Thyroid gland (tissue), 4 donors: ENCODE measurements at regions not wholly inside any gene's neighbourhood (a gene's known extent, or its start where the extent isn't known, plus 50 kb on each side); places are given as distances from the start of the nearest gene placed in this dataset.

Source experiments
- DNase-seq, 2 donors: peaks; one replicate each; pipeline ENCODE4 v3.0.0-alpha.2; 2019
- H3K27ac ChIP-seq, 3 donors: fragments of 200-600 bp; sonication (generic); 1 replicate in 2 of 3; 2 replicates in 1 of 3; pipeline ENCODE4 v1.5.1; 2016 to 2019; ENCODE audit warnings: mild to moderate bottlenecking in 1 of 3, moderate library complexity in 1 of 3
- H3K27me3 ChIP-seq: fragments of 200-600 bp; sonication (generic); one replicate; pipeline ENCODE4 v1.5.1; 2019
- H3K36me3 ChIP-seq, 2 donors: fragments of 200-600 bp; sonication (generic); one replicate each; pipeline ENCODE4 v1.5.1; 2016 to 2019
- H3K4me1 ChIP-seq, 2 donors: fragments of 200-600 bp; sonication (generic); one replicate each; pipeline ENCODE4 v1.5.1; 2017 to 2019
- H3K4me3 ChIP-seq, 3 donors: fragments of 200-600 bp; sonication (generic); replicated peaks in 1 of 3; 1 replicate in 2 of 3; 2 replicates in 1 of 3; pipeline ENCODE4 v1.5.1; 2016; ENCODE audit warnings: mild to moderate bottlenecking in 1 of 3
- H3K9me3 ChIP-seq: fragments of 200-600 bp; sonication (generic); one replicate; pipeline ENCODE4 v1.5.1; 2017
- CTCF ChIP-seq, 6 experiments: fragments of 200-600 bp in 3 of 6; fragments of 450-650 bp in 3 of 6; sonication (generic) in 3 of 6; IDR thresholded peaks; one replicate each; pipeline ENCODE4 v1.5.1; 2016 to 2019; ENCODE audit warnings: antibody characterized with exemption in 6 of 6, mild to moderate bottlenecking in 2 of 6, inconsistent platforms in 1 of 6, moderate library complexity in 1 of 6
- POLR2A ChIP-seq, 2 donors: fragments of 450-650 bp; IDR thresholded peaks; one replicate each; pipeline ENCODE4 v1.6.1; 2017; ENCODE audit warnings: antibody characterized with exemption in 2 of 2, mild to moderate bottlenecking in 2 of 2, moderate library complexity in 1 of 2
- WGBS, 2 donors: methylation state at CpG; one replicate each; pipeline ENCODE4 v1.1.5; 2017; 5-methylcytosine and 5-hydroxymethylcytosine counted together
- intact Hi-C: fragments of 100-400 bp; cut with DNase I; formaldehyde crosslinking; loops from one replicate; pipeline ENCODE4 v1.15.1; 2023

GRCh38 chr18:78125206-78125896 is 854.3 kb upstream of the SALL3 start:
- Histone ChIP-seq H3K27ac (no peak overlapping the region), H3K4me3 (no peak overlapping the region), H3K9me3 (no peaks in the 10 kb centered on the region), H3K4me1 (no peaks in the 10 kb centered on the region), H3K36me3 (no peaks in the 10 kb centered on the region), H3K27me3 (no peaks in the 10 kb centered on the region)
- no peak for TF ChIP-seq CTCF (IDR thresholded peaks at IDR 0.05)
- TF ChIP-seq POLR2A (IDR thresholded peaks at IDR 0.05), result no peak
- WGBS, 2 donors, result 96% methylated on average over 7 of the region's 7 CpGs
- no peak for DNase-seq
- intact Hi-C loops, result no loop called here

DNA sequence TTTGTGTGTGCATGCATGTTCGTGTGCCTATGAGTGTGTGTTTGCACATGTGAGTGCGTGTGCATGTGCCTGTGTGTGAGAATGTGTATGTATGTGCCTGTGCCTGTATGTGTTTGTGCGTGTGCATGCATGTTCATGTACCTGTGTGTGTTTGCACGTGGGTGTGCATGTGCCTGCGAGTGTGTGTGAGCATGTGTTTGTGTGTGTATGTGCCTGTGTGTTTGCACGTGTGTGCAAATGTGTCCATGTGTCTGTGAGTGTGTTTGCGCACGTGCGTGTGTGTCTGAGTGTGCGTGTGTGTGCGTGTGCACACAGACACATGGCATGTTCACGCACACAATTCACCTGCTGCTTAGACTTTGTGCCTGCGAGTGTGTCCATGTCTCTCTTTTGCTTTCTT is 853.5 kb upstream of the SALL3 start:
- H3K4me1 ChIP-seq, result no peaks in the 10 kb centered on the region
- no peak overlapping the region for H3K27ac ChIP-seq
- H3K9me3 ChIP-seq, result no peaks in the 10 kb centered on the region
- no peaks in the 10 kb centered on the region for H3K27me3 ChIP-seq
- intact Hi-C loops, result no loop called here
- no peaks in the 10 kb centered on the region for H3K36me3 ChIP-seq
- TF ChIP-seq POLR2A (IDR thresholded peaks at IDR 0.05) (no peak), CTCF (IDR thresholded peaks at IDR 0.05) (no peak)
- no peak for DNase-seq
- no peak overlapping the region for H3K4me3 ChIP-seq
- WGBS, 2 donors, result 91 to 93% methylated on average over 13 of the region's 13 CpGs

DNA sequence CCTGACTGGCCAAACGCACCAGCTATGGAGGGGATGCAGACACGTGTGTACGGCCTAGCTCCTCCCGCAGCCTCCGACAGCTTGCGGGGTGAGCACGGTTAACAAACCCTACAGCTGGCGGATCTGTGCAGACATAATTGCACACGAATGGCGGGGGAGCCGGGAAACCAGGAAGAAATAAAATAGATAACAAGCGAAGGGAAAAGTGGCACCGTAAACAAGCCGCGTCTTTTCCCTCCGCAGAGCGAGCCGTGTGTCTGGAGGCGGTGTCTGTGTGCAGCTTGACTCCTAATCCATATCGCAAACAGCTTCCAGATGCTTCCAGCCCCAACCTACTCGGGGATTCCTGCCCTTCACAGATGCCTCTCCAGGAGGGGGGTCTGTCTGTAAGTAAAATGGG is 853.1 kb upstream of the SALL3 start:
- no peaks in the 10 kb centered on the region for H3K36me3 ChIP-seq
- intact Hi-C loops, result no loop called here
- no peaks in the 10 kb centered on the region for H3K9me3 ChIP-seq
- no peaks in the 10 kb centered on the region for H3K27me3 ChIP-seq
- no peak overlapping the region for H3K4me3 ChIP-seq
- DNase-seq, result no peak
- 68 to 81% methylated on average over 21 of the region's 21 CpGs for WGBS, 2 donors
- no peak overlapping the region for H3K27ac ChIP-seq
- TF ChIP-seq CTCF (IDR thresholded peaks at IDR 0.05), result no peak
- TF ChIP-seq POLR2A (IDR thresholded peaks at IDR 0.05), result no peak
- no peaks in the 10 kb centered on the region for H3K4me1 ChIP-seq

GRCh38 chr18:78127041-78127440 is 852.6 kb upstream of the SALL3 start:
- Histone ChIP-seq H3K4me3 (no peak overlapping the region), H3K36me3 (no peaks in the 10 kb centered on the region), H3K9me3 (no peaks in the 10 kb centered on the region), H3K4me1 (no peaks in the 10 kb centered on the region), H3K27ac (no peak overlapping the region), H3K27me3 (no peaks in the 10 kb centered on the region)
- TF ChIP-seq CTCF (IDR thresholded peaks at IDR 0.05), result no peak
- no peak for TF ChIP-seq POLR2A (IDR thresholded peaks at IDR 0.05)
- 81 to 84% methylated on average over 20 of the region's 20 CpGs for WGBS, 2 donors
- no peak for DNase-seq
- intact Hi-C loops, result no loop called here

- WGBS, 2 donors, result 78 to 81% methylated on average over 8 of the region's 8 CpGs
- no peak for DNase-seq
- TF ChIP-seq POLR2A (IDR thresholded peaks at IDR 0.05) (no peak), CTCF (IDR thresholded peaks at IDR 0.05) (no peak)
- Histone ChIP-seq H3K27ac (no peak overlapping the region), H3K27me3 (no peaks in the 10 kb centered on the region), H3K9me3 (no peaks in the 10 kb centered on the region), H3K36me3 (no peaks in the 10 kb centered on the region), H3K4me3 (no peak overlapping the region), H3K4me1 (no peaks in the 10 kb centered on the region)
- intact Hi-C loops, result no loop called here
Measured at GRCh38 chr18:78128004-78128403, 851.6 kb upstream of the SALL3 start.
